ENCODE measurements at regions not wholly inside any gene's neighbourhood (a gene's known extent, or its start where the extent isn't known, plus 50 kb on each side); places are given as distances from the start of the nearest gene placed in this dataset.

- FAIRE-seq (no peak), DNase-seq (ENCODE audit: extremely low read depth in 1 of 4, low spot score in 3 of 4) (no peak), ATAC-seq (no peak)
- Histone ChIP-seq H3K9ac (ENCODE audit: insufficient read depth in 1 of 2, low read depth in 2 of 2, low read length in 2 of 2) (no peak overlapping the region), H2AFZ (ENCODE audit: low read depth, low read length) (no peak overlapping the region), H3K4me3 (no peak overlapping the region), H4K20me1 (replicated peaks; ENCODE audit: control insufficient read depth, insufficient read depth, low read length) (no peaks in the 10 kb centered on the region), H3K9me3 (replicated peaks; ENCODE audit: control insufficient read depth, insufficient read depth, low read depth, low read length) (no peaks in the 10 kb centered on the region), H3K4me2 (ENCODE audit: insufficient read depth, low read length) (no peak overlapping the region), H3K27ac (ENCODE audit: extremely low read depth, low read depth, low read length) (no peak overlapping the region), H3K27me3 (ENCODE audit: control insufficient read depth in 2 of 2, insufficient read depth in 2 of 2, low read length in 2 of 2) (no peaks in the 10 kb centered on the region), H3K9me1 (ENCODE audit: control insufficient read depth, insufficient read depth, low read length) (no peaks in the 10 kb centered on the region), H3K4me1 (replicated peaks in 1 of 2; ENCODE audit: control insufficient read depth in 2 of 2, insufficient read depth in 2 of 2, low read length in 2 of 2) (no peaks in the 10 kb centered on the region), H3K79me2 (ENCODE audit: control insufficient read depth, insufficient read depth, low read length) (no peaks in the 10 kb centered on the region), H3K36me3 (ENCODE audit: control insufficient read depth, insufficient read depth, low read length) (no peaks in the 10 kb centered on the region)
- whole genome bisulfite sequencing (ENCODE audit: insufficient coverage, low coverage, missing lambda C conversion rate): 0% methylated on average over 1 of the region's 1 CpG
- TF ChIP-seq ZNF507 (tag; conservative IDR thresholded peaks at IDR 0.05): no peak
- no peak for TF ChIP-seq BCL6 (CRISPR knock-in tag; IDR thresholded peaks at IDR 0.05)
- TF ChIP-seq IRF2 (CRISPR knock-in tag; IDR thresholded peaks at IDR 0.05): no peak
- TF ChIP-seq ELK3 (CRISPR knock-in tag; IDR thresholded peaks at IDR 0.05): no peak
- in situ Hi-C loops (cut with MboI): no loop called here
- POLR2A ChIA-PET: no interaction called here
- no TSS peak for BruUV-seq (replicated peaks)
- intact Hi-C loops (cut with micrococcal nuclease): no loop called here
- CTCF ChIA-PET (ENCODE audit: low intra/inter-chr PET ratio): no interaction called here
Observed at GRCh38 chr2:122982936-122983335, 1042.2 kb upstream of the CNTNAP5 start.

DNA sequence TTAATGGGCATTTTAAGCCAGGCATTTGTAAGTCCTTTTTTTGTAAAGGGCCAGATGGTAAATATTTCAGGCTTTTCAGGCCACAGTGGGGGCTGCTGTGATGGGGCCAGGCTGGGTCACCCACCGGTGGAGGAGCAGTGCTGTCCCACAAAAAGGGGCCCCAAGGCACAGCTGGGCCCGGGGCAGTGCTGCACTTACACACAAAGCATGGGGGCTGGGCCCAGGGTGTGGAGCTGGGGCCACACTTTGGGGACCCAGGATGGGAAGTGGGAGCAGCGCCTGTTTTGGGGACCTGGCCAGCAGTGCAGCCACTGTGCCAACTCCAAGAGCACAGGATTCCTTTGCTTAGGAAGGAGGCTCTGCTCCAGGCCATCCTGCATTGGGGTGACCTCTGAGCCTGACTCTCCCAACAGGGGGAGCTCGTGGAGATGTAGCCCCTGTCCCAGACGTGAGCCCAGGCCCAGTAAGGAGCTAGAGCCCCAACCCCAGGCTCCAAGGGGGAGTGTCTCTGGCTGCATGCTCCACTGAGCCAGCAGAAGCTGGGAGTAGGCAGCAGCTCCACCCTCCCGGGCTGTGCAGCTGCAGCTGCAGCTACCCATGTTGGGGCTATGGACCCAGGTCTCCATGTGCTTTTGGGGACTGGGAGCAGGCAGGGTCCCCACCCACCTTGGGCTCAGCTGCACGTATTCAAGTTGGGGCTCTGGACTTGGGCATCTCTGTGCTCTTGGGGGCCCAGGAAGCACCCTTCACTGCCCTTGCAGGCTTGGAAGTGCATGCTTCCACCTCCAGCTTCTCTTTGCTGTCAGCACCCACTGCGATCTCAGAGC lies 1036.5 kb upstream of the CNTNAP5 start:
- no TSS peak for BruUV-seq (replicated peaks)
- H2AFZ ChIP-seq (ENCODE audit: low read depth, low read length): no peak overlapping the region
- H3K9ac ChIP-seq (ENCODE audit: insufficient read depth in 1 of 2, low read depth in 2 of 2, low read length in 2 of 2): no peak overlapping the region
- H3K36me3 ChIP-seq (ENCODE audit: control insufficient read depth, insufficient read depth, low read length): no peaks in the 10 kb centered on the region
- in situ Hi-C loops (cut with MboI): no loop called here
- no peaks in the 10 kb centered on the region for H3K9me3 ChIP-seq (replicated peaks; ENCODE audit: control insufficient read depth, insufficient read depth, low read depth, low read length)
- no peak overlapping the region for H3K4me3 ChIP-seq
- no peaks in the 10 kb centered on the region for H3K4me1 ChIP-seq (replicated peaks in 1 of 2; ENCODE audit: control insufficient read depth in 2 of 2, insufficient read depth in 2 of 2, low read length in 2 of 2)
- DNase-seq (ENCODE audit: extremely low read depth in 1 of 4, low spot score in 3 of 4) (no peak), FAIRE-seq (no peak), ATAC-seq (no peak)
- no peak overlapping the region for H3K4me2 ChIP-seq (ENCODE audit: insufficient read depth, low read length)
- no peaks in the 10 kb centered on the region for H3K27me3 ChIP-seq (ENCODE audit: control insufficient read depth in 2 of 2, insufficient read depth in 2 of 2, low read length in 2 of 2)
- intact Hi-C loops (cut with micrococcal nuclease): no loop called here
- H4K20me1 ChIP-seq (replicated peaks; ENCODE audit: control insufficient read depth, insufficient read depth, low read length): no peaks in the 10 kb centered on the region
- POLR2A ChIA-PET: no interaction called here
- 0% methylated on average over 5 of the region's 8 CpGs for WGBS (ENCODE audit: insufficient coverage, low coverage, missing lambda C conversion rate)
- no peaks in the 10 kb centered on the region for H3K79me2 ChIP-seq (ENCODE audit: control insufficient read depth, insufficient read depth, low read length)
- TF ChIP-seq ZNF830 (CRISPR knock-in tag; IDR thresholded peaks at IDR 0.05): no peak
- TF ChIP-seq, protein P1, sequence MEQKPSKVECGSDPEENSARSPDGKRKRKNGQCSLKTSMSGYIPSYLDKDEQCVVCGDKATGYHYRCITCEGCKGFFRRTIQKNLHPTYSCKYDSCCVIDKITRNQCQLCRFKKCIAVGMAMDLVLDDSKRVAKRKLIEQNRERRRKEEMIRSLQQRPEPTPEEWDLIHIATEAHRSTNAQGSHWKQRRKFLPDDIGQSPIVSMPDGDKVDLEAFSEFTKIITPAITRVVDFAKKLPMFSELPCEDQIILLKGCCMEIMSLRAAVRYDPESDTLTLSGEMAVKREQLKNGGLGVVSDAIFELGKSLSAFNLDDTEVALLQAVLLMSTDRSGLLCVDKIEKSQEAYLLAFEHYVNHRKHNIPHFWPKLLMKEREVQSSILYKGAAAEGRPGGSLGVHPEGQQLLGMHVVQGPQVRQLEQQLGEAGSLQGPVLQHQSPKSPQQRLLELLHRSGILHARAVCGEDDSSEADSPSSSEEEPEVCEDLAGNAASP (IDR thresholded peaks at IDR 0.05): no peak
- no peaks in the 10 kb centered on the region for H3K9me1 ChIP-seq (ENCODE audit: control insufficient read depth, insufficient read depth, low read length)
- H3K27ac ChIP-seq (ENCODE audit: extremely low read depth, low read depth, low read length): no peak overlapping the region
- CTCF ChIA-PET (ENCODE audit: low intra/inter-chr PET ratio): no interaction called here
